ENCODE measurements at regions not wholly inside any gene's neighbourhood (a gene's known extent, or its start where the extent isn't known, plus 50 kb on each side); places are given as distances from the start of the nearest gene placed in this dataset.
"Not testable (repeated sequence)": the region's sequence is repeated elsewhere in the genome, so short reads cannot be mapped to it uniquely, and the experiment has no call there.

DNA sequence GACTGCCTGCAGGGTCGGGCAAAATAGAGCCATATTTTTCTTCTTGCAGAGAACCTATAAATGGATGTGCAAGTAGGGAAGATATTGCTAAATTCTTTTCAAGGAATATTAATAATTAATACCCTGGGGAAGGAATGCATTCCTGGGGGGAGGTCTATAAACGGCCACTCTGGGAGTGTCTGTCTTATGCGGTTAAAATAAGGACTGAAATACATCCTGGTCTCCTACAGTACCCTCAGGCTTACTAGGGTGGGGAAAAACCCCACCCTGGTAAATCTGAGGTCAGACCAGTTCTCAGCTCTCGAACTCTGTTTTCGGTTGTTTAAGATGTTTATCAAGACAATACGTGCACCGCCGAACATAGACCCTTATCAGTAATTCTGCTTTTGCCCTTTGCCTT, 118.6 kb downstream of the PLG start:
- TF ChIP-seq, protein P1, sequence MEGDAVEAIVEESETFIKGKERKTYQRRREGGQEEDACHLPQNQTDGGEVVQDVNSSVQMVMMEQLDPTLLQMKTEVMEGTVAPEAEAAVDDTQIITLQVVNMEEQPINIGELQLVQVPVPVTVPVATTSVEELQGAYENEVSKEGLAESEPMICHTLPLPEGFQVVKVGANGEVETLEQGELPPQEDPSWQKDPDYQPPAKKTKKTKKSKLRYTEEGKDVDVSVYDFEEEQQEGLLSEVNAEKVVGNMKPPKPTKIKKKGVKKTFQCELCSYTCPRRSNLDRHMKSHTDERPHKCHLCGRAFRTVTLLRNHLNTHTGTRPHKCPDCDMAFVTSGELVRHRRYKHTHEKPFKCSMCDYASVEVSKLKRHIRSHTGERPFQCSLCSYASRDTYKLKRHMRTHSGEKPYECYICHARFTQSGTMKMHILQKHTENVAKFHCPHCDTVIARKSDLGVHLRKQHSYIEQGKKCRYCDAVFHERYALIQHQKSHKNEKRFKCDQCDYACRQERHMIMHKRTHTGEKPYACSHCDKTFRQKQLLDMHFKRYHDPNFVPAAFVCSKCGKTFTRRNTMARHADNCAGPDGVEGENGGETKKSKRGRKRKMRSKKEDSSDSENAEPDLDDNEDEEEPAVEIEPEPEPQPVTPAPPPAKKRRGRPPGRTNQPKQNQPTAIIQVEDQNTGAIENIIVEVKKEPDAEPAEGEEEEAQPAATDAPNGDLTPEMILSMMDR (IDR thresholded peaks at IDR 0.05; ENCODE audit: poor library complexity, severe bottlenecking), result not testable (repeated sequence)
- not testable (repeated sequence) for TF ChIP-seq EZH2 (IDR thresholded peaks at IDR 0.05; ENCODE audit: borderline replicate concordance, insufficient read depth, low read length, poor library complexity, severe bottlenecking); POLR2AphosphoS5 (IDR thresholded peaks at IDR 0.05); TAF1 (IDR thresholded peaks at IDR 0.05; ENCODE audit: low read depth); SMC3 (conservative IDR thresholded peaks at IDR 0.05; ENCODE audit: poor library complexity); EP300 (conservative IDR thresholded peaks at IDR 0.05; ENCODE audit: poor library complexity, severe bottlenecking); RAD21 (conservative IDR thresholded peaks at IDR 0.05); MXI1 (conservative IDR thresholded peaks at IDR 0.05; ENCODE audit: poor library complexity, severe bottlenecking)

Measured in neural cell (in vitro differentiated cells).